Lung (tissue), 11 donors: ENCODE measurements at regions not wholly inside any gene's neighbourhood (a gene's known extent, or its start where the extent isn't known, plus 50 kb on each side); places are given as distances from the start of the nearest gene placed in this dataset.

Source experiments
- ATAC-seq: fragments of 200-7000 bp; cut with Tn5 transposase; one replicate; pipeline ENCODE4 v1.9.1; 2020; ENCODE audit warnings: moderate number of reproducible peaks; ENCODE audit not compliant: insufficient read depth, low FRiP score
- DNase-seq, 3 donors: peaks; one replicate each; pipeline ENCODE4 v3.0.0-alpha.2; 2013 to 2017
- H3K27ac ChIP-seq, 2 donors: one replicate each; pipeline ENCODE4 v1.5.1; 2013; ENCODE audit warnings: mild to moderate bottlenecking in 2 of 2, moderate library complexity in 2 of 2, control low read depth in 1 of 2, inconsistent platforms in 1 of 2, low read depth in 1 of 2, low read length in 1 of 2
- H3K27me3 ChIP-seq, 3 donors: one replicate each; pipeline ENCODE4 v1.5.1; 2013; ENCODE audit warnings: low read length in 2 of 3; ENCODE audit not compliant: control insufficient read depth in 3 of 3, insufficient read depth in 3 of 3
- H3K36me3 ChIP-seq, 4 donors: one replicate each; pipeline ENCODE4 v1.5.1; 2013; ENCODE audit warnings: low read length in 4 of 4, mild to moderate bottlenecking in 1 of 4, moderate library complexity in 1 of 4; ENCODE audit not compliant: control insufficient read depth in 4 of 4, insufficient read depth in 4 of 4
- H3K4me1 ChIP-seq, 5 donors: one replicate each; pipeline ENCODE4 v1.5.1; 2013; ENCODE audit warnings: low read length in 5 of 5, mild to moderate bottlenecking in 2 of 5, moderate library complexity in 1 of 5; ENCODE audit not compliant: control insufficient read depth in 5 of 5, insufficient read depth in 5 of 5
- H3K4me3 ChIP-seq: one replicate; pipeline ENCODE4 v1.5.1; 2013; ENCODE audit warnings: mild to moderate bottlenecking, control low read depth, moderate library complexity
- H3K9ac ChIP-seq, 2 donors: one replicate each; pipeline ENCODE4 v1.5.1; 2013; ENCODE audit warnings: low read length in 2 of 2, control low read depth in 1 of 2; ENCODE audit not compliant: insufficient read depth in 1 of 2
- H3K9me3 ChIP-seq, 4 donors: one replicate each; pipeline ENCODE4 v1.5.1; 2013; ENCODE audit warnings: low read length in 3 of 4, mild to moderate bottlenecking in 1 of 4, moderate library complexity in 1 of 4; ENCODE audit not compliant: control insufficient read depth in 4 of 4, insufficient read depth in 3 of 4
- CTCF ChIP-seq: IDR thresholded peaks from 2 replicates; pipeline ENCODE4 v1.5.1; 2012; ENCODE audit warnings: mild to moderate bottlenecking; ENCODE audit errors: control extremely low read depth, extremely low read depth
- WGBS, 2 donors: extraction: QIAGEN DNeasy Blood & Tissue Kit; methylation state at CpG; one replicate each; pipeline ENCODE4 v1.1.7; 2013; 5-methylcytosine and 5-hydroxymethylcytosine counted together
- donor health status: control.
- donor health status: control.
- donor health status: Bipolar disorder and iron deficiency.
- donor health status: healthy.
- donor health status: DM: yes; HTN: yes; CAD: no.

GRCh38 chr13:77465603-77466195, 69.8 kb upstream of the SCEL start:
- no peak overlapping the region for H3K4me3 ChIP-seq
- no peaks in the 10 kb centered on the region for H3K36me3 ChIP-seq
- TF ChIP-seq CTCF, result no peak
- no peak overlapping the region for H3K27ac ChIP-seq
- no peaks in the 10 kb centered on the region for H3K27me3 ChIP-seq
- ATAC-seq, result peak; percentile 34
- H3K9me3 ChIP-seq, result no peaks in the 10 kb centered on the region
- H3K9ac ChIP-seq, result no peak overlapping the region
- DNase-seq, result peak in 2 of 3 donors; percentile 55 to 83
- H3K4me1 ChIP-seq, result no peaks in the 10 kb centered on the region

GRCh38 chr13:77460195-77460594, 75.3 kb upstream of the SCEL start:
- Histone ChIP-seq H3K4me1 (no peaks in the 10 kb centered on the region), H3K9me3 (no peaks in the 10 kb centered on the region), H3K27me3 (no peaks in the 10 kb centered on the region), H3K9ac (no peak overlapping the region), H3K36me3 (no peaks in the 10 kb centered on the region), H3K4me3 (no peak overlapping the region), H3K27ac (no peak overlapping the region)
- 18 to 60% methylated on average over 2 of the region's 2 CpGs for WGBS, 2 donors
- peak; percentile 89 for ATAC-seq
- DNase-seq, result peak in 1 of 3 donors; percentile 20
- TF ChIP-seq CTCF, result no peak

GRCh38 chr13:77459592-77459991, 75.9 kb upstream of the SCEL start:
- no peaks in the 10 kb centered on the region for H3K27me3 ChIP-seq
- ATAC-seq (no peak), DNase-seq (no peak)
- no peaks in the 10 kb centered on the region for H3K9me3 ChIP-seq
- no peaks in the 10 kb centered on the region for H3K4me1 ChIP-seq
- no peak for TF ChIP-seq CTCF
- no peak overlapping the region for H3K4me3 ChIP-seq
- no peak overlapping the region for H3K27ac ChIP-seq
- no peak overlapping the region for H3K9ac ChIP-seq
- 84 to 86% methylated on average over 3 of the region's 3 CpGs for WGBS, 2 donors
- H3K36me3 ChIP-seq, result no peaks in the 10 kb centered on the region

- H3K4me3 ChIP-seq, result no peak overlapping the region
- no peak overlapping the region for H3K27ac ChIP-seq
- no peaks in the 10 kb centered on the region for H3K36me3 ChIP-seq
- TF ChIP-seq CTCF, result no peak
- ATAC-seq (no peak), DNase-seq (no peak)
- H3K27me3 ChIP-seq, result no peaks in the 10 kb centered on the region
- no peak overlapping the region for H3K9ac ChIP-seq
- no peaks in the 10 kb centered on the region for H3K9me3 ChIP-seq
- no peaks in the 10 kb centered on the region for H3K4me1 ChIP-seq
- 54 to 72% methylated on average over 1 of the region's 1 CpG for WGBS, 2 donors
Observed at GRCh38 chr13:77458736-77459135, 76.8 kb upstream of the SCEL start.
